ENCODE measurements at regions not wholly inside any gene's neighbourhood (a gene's known extent, or its start where the extent isn't known, plus 50 kb on each side); places are given as distances from the start of the nearest gene placed in this dataset.

GRCh38 chr1:98073106-98073505 is 152.3 kb upstream of the DPYD start:
- TF ChIP-seq NFIC (IDR thresholded peaks at IDR 0.05; ENCODE audit: borderline replicate concordance) (no peak), SMC3 (IDR thresholded peaks at IDR 0.05; ENCODE audit: low read depth, low read length) (no peak), TEAD4 (IDR thresholded peaks at IDR 0.05; ENCODE audit: borderline replicate concordance, insufficient read depth) (no peak), CHD2 (IDR thresholded peaks at IDR 0.05; ENCODE audit: low read length, partially characterized antibody) (no peak), USF1 (IDR thresholded peaks at IDR 0.05; ENCODE audit: borderline replicate concordance, low read depth) (no peak)
- TF ChIP-seq, protein P1, sequence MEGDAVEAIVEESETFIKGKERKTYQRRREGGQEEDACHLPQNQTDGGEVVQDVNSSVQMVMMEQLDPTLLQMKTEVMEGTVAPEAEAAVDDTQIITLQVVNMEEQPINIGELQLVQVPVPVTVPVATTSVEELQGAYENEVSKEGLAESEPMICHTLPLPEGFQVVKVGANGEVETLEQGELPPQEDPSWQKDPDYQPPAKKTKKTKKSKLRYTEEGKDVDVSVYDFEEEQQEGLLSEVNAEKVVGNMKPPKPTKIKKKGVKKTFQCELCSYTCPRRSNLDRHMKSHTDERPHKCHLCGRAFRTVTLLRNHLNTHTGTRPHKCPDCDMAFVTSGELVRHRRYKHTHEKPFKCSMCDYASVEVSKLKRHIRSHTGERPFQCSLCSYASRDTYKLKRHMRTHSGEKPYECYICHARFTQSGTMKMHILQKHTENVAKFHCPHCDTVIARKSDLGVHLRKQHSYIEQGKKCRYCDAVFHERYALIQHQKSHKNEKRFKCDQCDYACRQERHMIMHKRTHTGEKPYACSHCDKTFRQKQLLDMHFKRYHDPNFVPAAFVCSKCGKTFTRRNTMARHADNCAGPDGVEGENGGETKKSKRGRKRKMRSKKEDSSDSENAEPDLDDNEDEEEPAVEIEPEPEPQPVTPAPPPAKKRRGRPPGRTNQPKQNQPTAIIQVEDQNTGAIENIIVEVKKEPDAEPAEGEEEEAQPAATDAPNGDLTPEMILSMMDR (IDR thresholded peaks at IDR 0.05): no peak
